ENCODE measurements at regions not wholly inside any gene's neighbourhood (a gene's known extent, or its start where the extent isn't known, plus 50 kb on each side); places are given as distances from the start of the nearest gene placed in this dataset.

GRCh38 chr10:63930584-63930983, 409.4 kb downstream of the REEP3 start:
- DNase-seq (ENCODE audit: low read depth): no peak
- Histone ChIP-seq H3K27me3 (ENCODE audit: control insufficient read depth, insufficient read depth, low read length) (no peaks in the 10 kb centered on the region), H3K36me3 (ENCODE audit: control insufficient read depth, insufficient read depth, low read length) (no peaks in the 10 kb centered on the region), H3K4me3 (ENCODE audit: low read depth, low read length) (no peak overlapping the region)
- no peak for TF ChIP-seq CTCF (IDR thresholded peaks at IDR 0.05; ENCODE audit: insufficient read depth, low read length, poor library complexity, severe bottlenecking)

- Histone ChIP-seq H3K4me3 (ENCODE audit: low read depth, low read length) (no peak overlapping the region), H3K36me3 (ENCODE audit: control insufficient read depth, insufficient read depth, low read length) (no peaks in the 10 kb centered on the region), H3K27me3 (ENCODE audit: control insufficient read depth, insufficient read depth, low read length) (no peaks in the 10 kb centered on the region)
- no peak for DNase-seq (ENCODE audit: low read depth)
- TF ChIP-seq CTCF (IDR thresholded peaks at IDR 0.05; ENCODE audit: insufficient read depth, low read length, poor library complexity, severe bottlenecking): no peak
These were observed 414.5 kb downstream of the REEP3 start for GRCh38 chr10:63935705-63936104.

- Histone ChIP-seq H3K27me3 (ENCODE audit: control insufficient read depth, insufficient read depth, low read length) (no peaks in the 10 kb centered on the region), H3K36me3 (ENCODE audit: control insufficient read depth, insufficient read depth, low read length) (no peaks in the 10 kb centered on the region), H3K4me3 (ENCODE audit: low read depth, low read length) (no peak overlapping the region)
- TF ChIP-seq CTCF (IDR thresholded peaks at IDR 0.05; ENCODE audit: insufficient read depth, low read length, poor library complexity, severe bottlenecking): no peak
- DNase-seq (ENCODE audit: low read depth): no peak
These were observed 419.2 kb downstream of the REEP3 start for GRCh38 chr10:63940277-63940922.

- TF ChIP-seq CTCF (IDR thresholded peaks at IDR 0.05; ENCODE audit: insufficient read depth, low read length, poor library complexity, severe bottlenecking): no peak
- H3K4me3 ChIP-seq (ENCODE audit: low read depth, low read length): no peak overlapping the region
- no peaks in the 10 kb centered on the region for H3K36me3 ChIP-seq (ENCODE audit: control insufficient read depth, insufficient read depth, low read length)
- DNase-seq (ENCODE audit: low read depth): no peak
- H3K27me3 ChIP-seq (ENCODE audit: control insufficient read depth, insufficient read depth, low read length): no peaks in the 10 kb centered on the region
These were observed 443.2 kb downstream of the REEP3 start for GRCh38 chr10:63964406-63964805.

- Histone ChIP-seq H3K4me3 (ENCODE audit: low read depth, low read length) (no peak overlapping the region), H3K27me3 (ENCODE audit: control insufficient read depth, insufficient read depth, low read length) (no peaks in the 10 kb centered on the region), H3K36me3 (ENCODE audit: control insufficient read depth, insufficient read depth, low read length) (no peaks in the 10 kb centered on the region)
- DNase-seq (ENCODE audit: low read depth): no peak
- no peak for TF ChIP-seq CTCF (IDR thresholded peaks at IDR 0.05; ENCODE audit: insufficient read depth, low read length, poor library complexity, severe bottlenecking)
These were observed 444.6 kb downstream of the REEP3 start for GRCh38 chr10:63965846-63966245.

All from kidney epithelial cell (primary cell).